ENCODE measurements at regions not wholly inside any gene's neighbourhood (a gene's known extent, or its start where the extent isn't known, plus 50 kb on each side); places are given as distances from the start of the nearest gene placed in this dataset.

DNA sequence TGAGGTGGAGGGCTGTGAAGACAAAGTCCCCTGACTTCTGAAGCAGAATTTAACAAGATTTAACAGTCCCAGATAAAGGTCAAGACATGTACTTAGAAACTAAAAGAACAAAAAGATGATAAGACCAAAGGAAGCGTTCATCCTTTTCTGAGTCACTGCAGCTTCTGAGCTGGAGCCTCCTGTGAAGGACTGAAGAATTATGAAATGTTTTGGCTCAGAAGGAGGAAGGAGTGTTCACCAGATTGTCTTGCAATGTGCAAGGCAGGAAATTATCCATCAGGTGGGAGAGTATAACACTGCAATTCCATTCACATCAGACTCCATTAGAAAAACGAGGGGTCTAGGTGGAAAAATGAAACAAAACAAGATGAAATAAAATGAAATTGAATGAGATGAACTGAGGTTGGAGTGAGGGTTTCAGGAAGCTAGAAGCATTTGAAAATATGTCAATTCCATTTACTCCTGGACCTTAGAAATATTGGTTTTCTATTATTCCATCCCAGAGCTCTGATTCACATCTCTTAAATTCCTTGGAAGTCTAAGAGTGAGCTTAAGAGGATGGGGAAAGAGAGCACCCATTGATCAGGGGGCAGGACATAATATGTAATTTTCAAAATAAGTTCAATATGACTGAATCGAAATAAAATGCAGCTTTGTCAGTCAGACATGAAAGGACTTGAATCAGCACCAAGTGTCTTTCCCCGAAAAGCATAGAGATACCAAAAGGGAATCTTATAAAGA is 186.1 kb upstream of the LNX1 start:
- no peaks in the 10 kb centered on the region for H3K36me3 Mint-ChIP-seq (ENCODE audit: unreplicated experiment)
- TF ChIP-seq CTCF (IDR thresholded peaks at IDR 0.05; ENCODE audit: partially characterized antibody, unreplicated experiment) = no peak
- no peak overlapping the region for H3K27ac Mint-ChIP-seq (ENCODE audit: unreplicated experiment)
- peaks cover 7% of the 10 kb centered on the region for H3K4me1 Mint-ChIP-seq (ENCODE audit: low read depth, unreplicated experiment)
- H3K4me3 Mint-ChIP-seq (ENCODE audit: unreplicated experiment) = no peak overlapping the region
- no peaks in the 10 kb centered on the region for H3K9me3 Mint-ChIP-seq (ENCODE audit: unreplicated experiment)
- H3K27me3 Mint-ChIP-seq (ENCODE audit: unreplicated experiment) = no peaks in the 10 kb centered on the region
- DNase-seq = no peak

DNA sequence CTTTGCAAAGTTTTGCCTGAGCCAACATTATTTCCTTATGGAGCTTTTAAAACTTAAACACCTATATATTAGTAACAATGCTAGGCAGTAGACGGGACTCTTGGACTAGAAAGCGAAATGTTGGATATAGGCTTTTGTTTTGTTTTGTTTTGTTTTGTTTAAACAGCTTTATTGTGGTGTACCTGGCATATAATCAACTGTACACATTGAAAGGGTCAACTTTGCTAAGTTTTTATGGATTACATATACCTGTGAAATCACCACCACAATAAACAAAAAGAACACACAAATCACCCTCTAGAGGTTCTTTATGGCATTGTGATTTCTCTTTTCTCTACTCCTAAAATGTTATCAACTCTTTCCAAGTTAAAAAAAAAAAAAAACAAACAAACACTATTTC is 184.9 kb upstream of the LNX1 start:
- no peak overlapping the region for H3K27ac Mint-ChIP-seq (ENCODE audit: unreplicated experiment)
- no peak for DNase-seq
- H3K36me3 Mint-ChIP-seq (ENCODE audit: unreplicated experiment) = no peaks in the 10 kb centered on the region
- H3K9me3 Mint-ChIP-seq (ENCODE audit: unreplicated experiment) = no peaks in the 10 kb centered on the region
- H3K4me3 Mint-ChIP-seq (ENCODE audit: unreplicated experiment) = no peak overlapping the region
- TF ChIP-seq CTCF (IDR thresholded peaks at IDR 0.05; ENCODE audit: partially characterized antibody, unreplicated experiment) = no peak
- H3K4me1 Mint-ChIP-seq (ENCODE audit: low read depth, unreplicated experiment) = peaks cover 7% of the 10 kb centered on the region
- no peaks in the 10 kb centered on the region for H3K27me3 Mint-ChIP-seq (ENCODE audit: unreplicated experiment)

GRCh38 chr4:53775381-53775780 is 184.1 kb upstream of the LNX1 start:
- Mint-ChIP-seq H3K27ac (ENCODE audit: unreplicated experiment) (no peak overlapping the region), H3K36me3 (ENCODE audit: unreplicated experiment) (no peaks in the 10 kb centered on the region), H3K9me3 (ENCODE audit: unreplicated experiment) (no peaks in the 10 kb centered on the region), H3K27me3 (ENCODE audit: unreplicated experiment) (no peaks in the 10 kb centered on the region), H3K4me3 (ENCODE audit: unreplicated experiment) (no peak overlapping the region), H3K4me1 (ENCODE audit: low read depth, unreplicated experiment) (peaks cover 7% of the 10 kb centered on the region)
- no peak for TF ChIP-seq CTCF (IDR thresholded peaks at IDR 0.05; ENCODE audit: partially characterized antibody, unreplicated experiment)
- no peak for DNase-seq

GRCh38 chr4:53771326-53771725 is 180.0 kb upstream of the LNX1 start:
- no peaks in the 10 kb centered on the region for H3K9me3 Mint-ChIP-seq (ENCODE audit: unreplicated experiment)
- no peaks in the 10 kb centered on the region for H3K36me3 Mint-ChIP-seq (ENCODE audit: unreplicated experiment)
- no peak for TF ChIP-seq CTCF (IDR thresholded peaks at IDR 0.05; ENCODE audit: partially characterized antibody, unreplicated experiment)
- H3K4me3 Mint-ChIP-seq (ENCODE audit: unreplicated experiment) = no peak overlapping the region
- H3K27me3 Mint-ChIP-seq (ENCODE audit: unreplicated experiment) = no peaks in the 10 kb centered on the region
- DNase-seq = no peak
- no peak overlapping the region for H3K27ac Mint-ChIP-seq (ENCODE audit: unreplicated experiment)
- H3K4me1 Mint-ChIP-seq (ENCODE audit: low read depth, unreplicated experiment) = no peaks in the 10 kb centered on the region

DNA sequence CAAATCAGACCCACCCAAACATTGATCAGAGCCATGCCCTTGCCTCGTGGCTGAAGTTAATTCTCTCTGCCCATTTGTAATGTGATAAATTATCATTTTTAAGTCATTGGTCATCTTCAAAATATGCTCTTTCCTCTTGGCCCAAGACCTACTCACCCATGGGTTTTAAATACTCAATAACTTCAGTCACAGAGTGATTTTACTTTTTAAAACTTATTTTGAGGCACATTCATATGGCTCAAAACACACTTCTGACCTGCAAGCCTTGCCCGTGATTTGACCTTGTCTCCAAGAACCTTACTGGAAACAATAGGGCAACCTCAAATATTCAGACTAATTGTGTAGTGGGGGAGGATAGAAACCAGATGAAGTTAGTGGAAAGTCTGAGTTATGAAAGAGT is 176.2 kb upstream of the LNX1 start:
- Mint-ChIP-seq H3K4me1 (ENCODE audit: low read depth, unreplicated experiment) (no peaks in the 10 kb centered on the region), H3K27ac (ENCODE audit: unreplicated experiment) (no peak overlapping the region), H3K36me3 (ENCODE audit: unreplicated experiment) (no peaks in the 10 kb centered on the region), H3K9me3 (ENCODE audit: unreplicated experiment) (no peaks in the 10 kb centered on the region), H3K27me3 (ENCODE audit: unreplicated experiment) (no peaks in the 10 kb centered on the region), H3K4me3 (ENCODE audit: unreplicated experiment) (no peak overlapping the region)
- DNase-seq = no peak
- TF ChIP-seq CTCF (IDR thresholded peaks at IDR 0.05; ENCODE audit: partially characterized antibody, unreplicated experiment) = no peak
